Naive thymus-derived CD4-positive, alpha-beta T cell (primary cell): ENCODE measurements at regions not wholly inside any gene's neighbourhood (a gene's known extent, or its start where the extent isn't known, plus 50 kb on each side); places are given as distances from the start of the nearest gene placed in this dataset.

ENCODE experiments used
- ATAC-seq: fragments of 150-1000 bp; cut with Tn5 transposase; 2 replicates; pipeline ENCODE4 v1.10.0; 2021; ENCODE audit warnings: mild to moderate bottlenecking, moderate library complexity
- CTCF ChIA-PET: fragments of 350-600 bp; sonication (Branson Sonifier 250); formaldehyde crosslinking; loops from one replicate; lab custom pipeline; 2021; ENCODE audit warnings: antibody characterized with exemption; lab: Charles Lee
- POLR2A ChIA-PET: fragments of 350-600 bp; sonication (Branson Sonifier 250); formaldehyde crosslinking; loops from one replicate; lab custom pipeline; 2021; ENCODE audit warnings: antibody characterized with exemption, inconsistent platforms; lab: Charles Lee
- DNase-seq, 9 donors: peaks; one replicate each; pipeline versions ENCODE4 v3.0.0 to v3.0.0-alpha.2; 2020 to 2022; ENCODE audit warnings: mixed read lengths in 1 of 9
- H3K27ac ChIP-seq: one replicate; pipeline ENCODE4 v1.7.0; 2013; ENCODE audit warnings: mild to moderate bottlenecking, low read depth, low read length, moderate library complexity
- H3K27me3 ChIP-seq, 2 donors: one replicate each; pipeline ENCODE4 v1.7.0; 2013; ENCODE audit warnings: low read length in 2 of 2, mild to moderate bottlenecking in 2 of 2, moderate library complexity in 2 of 2; ENCODE audit not compliant: control insufficient read depth in 2 of 2, insufficient read depth in 2 of 2
- H3K36me3 ChIP-seq, 3 experiments: 1 replicate in 2 of 3; 2 replicates in 1 of 3; pipeline ENCODE4 v1.7.0; 2013; ENCODE audit warnings: low read length in 3 of 3, mild to moderate bottlenecking in 3 of 3, moderate library complexity in 1 of 3; ENCODE audit not compliant: insufficient read depth in 3 of 3, control insufficient read depth in 2 of 3
- H3K4me1 ChIP-seq, 2 donors: one replicate each; pipeline ENCODE4 v1.7.0; 2013; ENCODE audit warnings: low read length in 2 of 2, mild to moderate bottlenecking in 2 of 2, moderate library complexity in 1 of 2; ENCODE audit not compliant: control insufficient read depth in 2 of 2, insufficient read depth in 2 of 2
- H3K4me3 ChIP-seq: 2 replicates; pipeline ENCODE4 v1.7.0; 2013; ENCODE audit warnings: mild to moderate bottlenecking, low read length
- H3K9me3 ChIP-seq, 3 experiments: 1 replicate in 2 of 3; 2 replicates in 1 of 3; pipeline ENCODE4 v1.7.0; 2013; ENCODE audit warnings: low read length in 3 of 3; ENCODE audit not compliant: control insufficient read depth in 2 of 3
- H3K27ac Mint-ChIP-seq, 9 donors: one replicate each; pipeline ENCODE4 v1.8.0; 2020 to 2022; ENCODE audit warnings: mixed read lengths in 9 of 9, mild to moderate bottlenecking in 8 of 9, moderate library complexity in 5 of 9, inconsistent platforms in 2 of 9
- H3K27me3 Mint-ChIP-seq, 5 donors: one replicate each; pipeline ENCODE4 v1.8.0; 2021 to 2022; ENCODE audit warnings: mixed read lengths in 5 of 5, mild to moderate bottlenecking in 1 of 5
- H3K36me3 Mint-ChIP-seq, 5 donors: one replicate each; pipeline ENCODE4 v1.8.0; 2020 to 2022; ENCODE audit warnings: mixed read lengths in 5 of 5, mild to moderate bottlenecking in 3 of 5, inconsistent platforms in 1 of 5
- H3K4me1 Mint-ChIP-seq, 7 donors: one replicate each; pipeline ENCODE4 v1.8.0; 2020 to 2022; ENCODE audit warnings: mixed read lengths in 7 of 7, mild to moderate bottlenecking in 3 of 7, inconsistent platforms in 1 of 7
- H3K4me3 Mint-ChIP-seq, 10 donors: one replicate each; pipeline ENCODE4 v1.8.0; 2020 to 2022; ENCODE audit warnings: mild to moderate bottlenecking in 10 of 10, mixed read lengths in 10 of 10, moderate library complexity in 6 of 10, inconsistent platforms in 2 of 10
- H3K9me3 Mint-ChIP-seq, 11 donors: one replicate each; pipeline ENCODE4 v1.8.0; 2020 to 2022; ENCODE audit warnings: mixed read lengths in 11 of 11, mild to moderate bottlenecking in 4 of 11, inconsistent platforms in 1 of 11, moderate library complexity in 1 of 11
- intact Hi-C, 2 donors: fragments of 100-400 bp; cut with micrococcal nuclease; formaldehyde crosslinking; loops; one replicate each; pipeline ENCODE4 v1.15.1; 2023

GRCh38 chr6:22880686-22881433, 311.5 kb downstream of the HDGFL1 start:
- Histone ChIP-seq H3K27ac (no peak overlapping the region), H3K9me3 (no peaks in the 10 kb centered on the region), H3K36me3 (no peaks in the 10 kb centered on the region), H3K27me3 (no peaks in the 10 kb centered on the region), H3K4me1 (no peaks in the 10 kb centered on the region), H3K4me3 (no peak overlapping the region)
- no peak for DNase-seq
- CTCF ChIA-PET: no interaction called here
- Mint-ChIP-seq H3K9me3 (peaks cover 0 to 8% (median 0%) of the 10 kb centered on the region in 11 donors), H3K27me3 (no peaks in the 10 kb centered on the region), H3K36me3 (no peaks in the 10 kb centered on the region), H3K4me3 (no peak overlapping the region), H3K27ac (no peak overlapping the region), H3K4me1 (no peaks in the 10 kb centered on the region)
- intact Hi-C loops: no loop called here
- POLR2A ChIA-PET: no interaction called here
- no peak for ATAC-seq

GRCh38 chr6:22882581-22882980, 313.2 kb downstream of the HDGFL1 start:
- no peaks in the 10 kb centered on the region for H3K9me3 ChIP-seq
- CTCF ChIA-PET: no interaction called here
- no peaks in the 10 kb centered on the region for H3K27me3 Mint-ChIP-seq
- ATAC-seq (no peak), DNase-seq (no peak)
- H3K27ac ChIP-seq: no peak overlapping the region
- H3K4me1 ChIP-seq: no peaks in the 10 kb centered on the region
- POLR2A ChIA-PET: no interaction called here
- intact Hi-C loops: no loop called here
- H3K36me3 Mint-ChIP-seq: no peaks in the 10 kb centered on the region
- no peak overlapping the region for H3K27ac Mint-ChIP-seq
- H3K9me3 Mint-ChIP-seq: peaks cover 0 to 4% (median 0%) of the 10 kb centered on the region in 11 donors
- H3K27me3 ChIP-seq: no peaks in the 10 kb centered on the region
- H3K4me3 ChIP-seq: no peak overlapping the region
- H3K36me3 ChIP-seq: no peaks in the 10 kb centered on the region
- H3K4me1 Mint-ChIP-seq: no peaks in the 10 kb centered on the region
- no peak overlapping the region for H3K4me3 Mint-ChIP-seq

GRCh38 chr6:22883061-22883717, 313.8 kb downstream of the HDGFL1 start:
- H3K27ac Mint-ChIP-seq: no peak overlapping the region
- H3K4me1 Mint-ChIP-seq: no peaks in the 10 kb centered on the region
- ChIA-PET CTCF (no interaction called here), POLR2A (no interaction called here)
- no peaks in the 10 kb centered on the region for H3K36me3 Mint-ChIP-seq
- Histone ChIP-seq H3K4me3 (no peak overlapping the region), H3K9me3 (no peaks in the 10 kb centered on the region), H3K4me1 (no peaks in the 10 kb centered on the region), H3K36me3 (no peaks in the 10 kb centered on the region), H3K27ac (no peak overlapping the region), H3K27me3 (no peaks in the 10 kb centered on the region)
- H3K4me3 Mint-ChIP-seq: no peak overlapping the region
- peak; percentile 14 for ATAC-seq
- H3K9me3 Mint-ChIP-seq: peaks cover 0 to 4% (median 0%) of the 10 kb centered on the region in 11 donors
- intact Hi-C loops: no loop called here
- DNase-seq: no peak
- H3K27me3 Mint-ChIP-seq: no peaks in the 10 kb centered on the region

GRCh38 chr6:22884456-22884855, 315.1 kb downstream of the HDGFL1 start:
- no peaks in the 10 kb centered on the region for H3K27me3 Mint-ChIP-seq
- DNase-seq: no peak

GRCh38 chr6:22886650-22887581, 317.6 kb downstream of the HDGFL1 start:
- no peaks in the 10 kb centered on the region for H3K36me3 ChIP-seq
- CTCF ChIA-PET: no interaction called here
- POLR2A ChIA-PET: no interaction called here
- no peak overlapping the region for H3K4me3 Mint-ChIP-seq
- H3K27me3 ChIP-seq: no peaks in the 10 kb centered on the region
- H3K27ac Mint-ChIP-seq: no peak overlapping the region
- H3K9me3 Mint-ChIP-seq: peaks cover 0 to 4% (median 0%) of the 10 kb centered on the region in 11 donors
- ATAC-seq (no peak), DNase-seq (no peak)
- no peaks in the 10 kb centered on the region for H3K4me1 ChIP-seq
- H3K27me3 Mint-ChIP-seq: no peaks in the 10 kb centered on the region
- no peak overlapping the region for H3K4me3 ChIP-seq
- H3K9me3 ChIP-seq: no peaks in the 10 kb centered on the region
- H3K4me1 Mint-ChIP-seq: no peaks in the 10 kb centered on the region
- no peak overlapping the region for H3K27ac ChIP-seq
- intact Hi-C loops: no loop called here
- no peaks in the 10 kb centered on the region for H3K36me3 Mint-ChIP-seq

More at GRCh38 chr6:22884456-22884855, 315.1 kb downstream of the HDGFL1 start:
- Mint-ChIP-seq H3K4me1 (no peaks in the 10 kb centered on the region), H3K27ac (no peak overlapping the region), H3K9me3 (peaks cover 0 to 4% (median 0%) of the 10 kb centered on the region in 11 donors), H3K36me3 (no peaks in the 10 kb centered on the region), H3K4me3 (no peak overlapping the region)
- ChIA-PET POLR2A (no interaction called here), CTCF (no interaction called here)
- no peaks in the 10 kb centered on the region for H3K4me1 ChIP-seq
- no peak overlapping the region for H3K4me3 ChIP-seq
- H3K27ac ChIP-seq: no peak overlapping the region
- ATAC-seq: no peak
- H3K9me3 ChIP-seq: no peaks in the 10 kb centered on the region
- intact Hi-C loops: no loop called here
- H3K36me3 ChIP-seq: no peaks in the 10 kb centered on the region
- no peaks in the 10 kb centered on the region for H3K27me3 ChIP-seq

- Histone ChIP-seq H3K27me3 (no peaks in the 10 kb centered on the region), H3K4me1 (no peaks in the 10 kb centered on the region), H3K9me3 (no peaks in the 10 kb centered on the region), H3K4me3 (no peak overlapping the region), H3K27ac (no peak overlapping the region), H3K36me3 (no peaks in the 10 kb centered on the region)
- no peaks in the 10 kb centered on the region for H3K4me1 Mint-ChIP-seq
- no peaks in the 10 kb centered on the region for H3K36me3 Mint-ChIP-seq
- no peaks in the 10 kb centered on the region for H3K27me3 Mint-ChIP-seq
- peaks cover 0 to 4% (median 0%) of the 10 kb centered on the region in 11 donors for H3K9me3 Mint-ChIP-seq
- CTCF ChIA-PET: no interaction called here
- intact Hi-C loops: no loop called here
- POLR2A ChIA-PET: no interaction called here
- no peak for ATAC-seq
- no peak for DNase-seq
- no peak overlapping the region for H3K4me3 Mint-ChIP-seq
- no peak overlapping the region for H3K27ac Mint-ChIP-seq
Measured at GRCh38 chr6:22888163-22888752, 318.9 kb downstream of the HDGFL1 start.
